Neural progenitor cell (in vitro differentiated cells): ENCODE measurements at regions not wholly inside any gene's neighbourhood (a gene's known extent, or its start where the extent isn't known, plus 50 kb on each side); places are given as distances from the start of the nearest gene placed in this dataset.

Experiments
- CTCF ChIP-seq: fragments of 200-600 bp; sonication (generic); IDR thresholded peaks from 2 replicates; pipeline ENCODE4 v1.5.1; 2017; ENCODE audit warnings: antibody characterized with exemption, mild to moderate bottlenecking
- EZH2phosphoT487 ChIP-seq: fragments of 200-600 bp; sonication (generic); IDR thresholded peaks from 2 replicates; pipeline ENCODE4 v1.6.1; 2017; ENCODE audit warnings: antibody characterized with exemption

GRCh38 chr2:158905341-158905740 lies 63.1 kb upstream of the TANC1 start:
- no peak for TF ChIP-seq CTCF
- TF ChIP-seq EZH2phosphoT487, result no peak
